ENCODE measurements at regions not wholly inside any gene's neighbourhood (a gene's known extent, or its start where the extent isn't known, plus 50 kb on each side); places are given as distances from the start of the nearest gene placed in this dataset.

GRCh38 chr15:96261575-96262034 is 68.9 kb upstream of the NR2F2 start:
- H3K4me3 ChIP-seq (ENCODE audit: low read depth, low read length, poor library complexity, severe bottlenecking), result no peak overlapping the region
- ChIA-PET CTCF (no interaction called here), POLR2A (ENCODE audit: low non-redundant PET) (no interaction called here)
- BruUV-seq (replicated peaks), result no TSS peak
- no peak for DNase-seq (ENCODE audit: low spot score)
- intact Hi-C loops (cut with micrococcal nuclease; ENCODE audit: unreplicated experiment), result no loop called here
- no peak overlapping the region for H3K27ac ChIP-seq (ENCODE audit: low read depth, low read length, poor library complexity, severe bottlenecking)
- H3K4me1 ChIP-seq (ENCODE audit: insufficient read depth, low read length, poor library complexity, severe bottlenecking), result no peaks in the 10 kb centered on the region
- TF ChIP-seq, protein P1, sequence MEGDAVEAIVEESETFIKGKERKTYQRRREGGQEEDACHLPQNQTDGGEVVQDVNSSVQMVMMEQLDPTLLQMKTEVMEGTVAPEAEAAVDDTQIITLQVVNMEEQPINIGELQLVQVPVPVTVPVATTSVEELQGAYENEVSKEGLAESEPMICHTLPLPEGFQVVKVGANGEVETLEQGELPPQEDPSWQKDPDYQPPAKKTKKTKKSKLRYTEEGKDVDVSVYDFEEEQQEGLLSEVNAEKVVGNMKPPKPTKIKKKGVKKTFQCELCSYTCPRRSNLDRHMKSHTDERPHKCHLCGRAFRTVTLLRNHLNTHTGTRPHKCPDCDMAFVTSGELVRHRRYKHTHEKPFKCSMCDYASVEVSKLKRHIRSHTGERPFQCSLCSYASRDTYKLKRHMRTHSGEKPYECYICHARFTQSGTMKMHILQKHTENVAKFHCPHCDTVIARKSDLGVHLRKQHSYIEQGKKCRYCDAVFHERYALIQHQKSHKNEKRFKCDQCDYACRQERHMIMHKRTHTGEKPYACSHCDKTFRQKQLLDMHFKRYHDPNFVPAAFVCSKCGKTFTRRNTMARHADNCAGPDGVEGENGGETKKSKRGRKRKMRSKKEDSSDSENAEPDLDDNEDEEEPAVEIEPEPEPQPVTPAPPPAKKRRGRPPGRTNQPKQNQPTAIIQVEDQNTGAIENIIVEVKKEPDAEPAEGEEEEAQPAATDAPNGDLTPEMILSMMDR (conservative IDR thresholded peaks at IDR 0.05; ENCODE audit: low read depth, low read length), result no peak
- no peak for TF ChIP-seq EZH2 (IDR thresholded peaks at IDR 0.05; ENCODE audit: borderline replicate concordance, low read depth, low read length, poor library complexity, severe bottlenecking)
- no peaks in the 10 kb centered on the region for H3K36me3 ChIP-seq (ENCODE audit: insufficient read depth, low read length, poor library complexity, severe bottlenecking)
- H3K9me3 ChIP-seq (ENCODE audit: low read depth, low read length, poor library complexity, severe bottlenecking), result no peaks in the 10 kb centered on the region
- no peaks in the 10 kb centered on the region for H3K27me3 ChIP-seq (replicated peaks; ENCODE audit: insufficient read depth, low read depth, low read length, poor library complexity)

GRCh38 chr15:96262097-96262496 is 68.4 kb upstream of the NR2F2 start:
- TF ChIP-seq EZH2 (IDR thresholded peaks at IDR 0.05; ENCODE audit: borderline replicate concordance, low read depth, low read length, poor library complexity, severe bottlenecking), result no peak
- TF ChIP-seq, protein P1 (conservative IDR thresholded peaks at IDR 0.05; ENCODE audit: low read depth, low read length), result no peak
- ChIA-PET POLR2A (ENCODE audit: low non-redundant PET) (no interaction called here), CTCF (no interaction called here)
- Histone ChIP-seq H3K4me3 (ENCODE audit: low read depth, low read length, poor library complexity, severe bottlenecking) (no peak overlapping the region), H3K4me1 (ENCODE audit: insufficient read depth, low read length, poor library complexity, severe bottlenecking) (no peaks in the 10 kb centered on the region), H3K9me3 (ENCODE audit: low read depth, low read length, poor library complexity, severe bottlenecking) (no peaks in the 10 kb centered on the region), H3K27ac (ENCODE audit: low read depth, low read length, poor library complexity, severe bottlenecking) (no peak overlapping the region), H3K27me3 (replicated peaks; ENCODE audit: insufficient read depth, low read depth, low read length, poor library complexity) (no peaks in the 10 kb centered on the region), H3K36me3 (ENCODE audit: insufficient read depth, low read length, poor library complexity, severe bottlenecking) (no peaks in the 10 kb centered on the region)
- BruUV-seq (replicated peaks), result no TSS peak
- intact Hi-C loops (cut with micrococcal nuclease; ENCODE audit: unreplicated experiment), result no loop called here
- DNase-seq (ENCODE audit: low spot score), result no peak

DNA sequence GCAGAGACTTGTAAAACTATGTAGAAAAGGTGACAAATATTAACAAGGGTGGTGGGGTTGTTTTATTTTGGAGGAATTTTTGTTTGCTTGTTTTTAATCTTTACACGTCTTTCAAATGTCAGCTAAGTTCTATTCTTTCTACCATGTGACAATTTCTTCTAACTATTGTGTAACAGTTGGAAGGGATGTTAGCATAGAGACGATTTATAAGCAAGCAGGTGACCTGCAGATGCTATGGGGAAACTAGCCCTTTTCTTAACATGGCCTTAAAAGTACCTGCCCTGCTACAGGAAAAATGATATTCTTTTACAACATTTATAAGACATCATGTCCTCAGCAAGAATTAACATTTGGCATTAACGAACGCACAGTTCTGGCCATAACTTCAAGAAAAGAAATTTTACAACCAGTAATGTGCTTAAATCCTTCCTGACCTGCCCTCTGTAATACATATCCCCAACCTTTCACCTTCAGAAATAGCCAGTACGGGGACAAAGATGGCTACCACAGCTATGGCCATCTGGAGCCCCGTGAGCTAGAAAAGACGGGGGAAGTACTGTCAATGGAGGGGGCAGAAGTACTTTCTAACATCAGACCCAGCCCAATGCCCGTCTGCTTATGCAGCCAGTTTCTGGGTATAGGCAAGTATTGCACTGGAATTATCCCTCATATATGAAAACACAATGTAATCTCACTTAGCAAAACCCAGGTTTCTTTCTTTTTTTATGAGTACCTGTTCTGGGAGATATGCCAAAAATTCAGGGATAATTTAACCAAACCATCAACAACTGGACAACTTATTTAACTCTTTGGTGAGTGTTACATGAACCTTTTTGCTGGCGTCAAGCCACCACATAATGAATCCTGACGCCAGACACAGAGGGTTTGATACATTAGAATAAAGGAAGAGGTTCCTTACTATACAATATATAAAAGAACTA is 67.7 kb upstream of the NR2F2 start:
- no TSS peak for BruUV-seq (replicated peaks)
- intact Hi-C loops (cut with micrococcal nuclease; ENCODE audit: unreplicated experiment), result no loop called here
- no peaks in the 10 kb centered on the region for H3K9me3 ChIP-seq (ENCODE audit: low read depth, low read length, poor library complexity, severe bottlenecking)
- H3K27ac ChIP-seq (ENCODE audit: low read depth, low read length, poor library complexity, severe bottlenecking), result no peak overlapping the region
- H3K27me3 ChIP-seq (replicated peaks; ENCODE audit: insufficient read depth, low read depth, low read length, poor library complexity), result no peaks in the 10 kb centered on the region
- POLR2A ChIA-PET (ENCODE audit: low non-redundant PET), result no interaction called here
- DNase-seq (ENCODE audit: low spot score), result no peak
- CTCF ChIA-PET, result no interaction called here
- no peaks in the 10 kb centered on the region for H3K36me3 ChIP-seq (ENCODE audit: insufficient read depth, low read length, poor library complexity, severe bottlenecking)
- no peaks in the 10 kb centered on the region for H3K4me1 ChIP-seq (ENCODE audit: insufficient read depth, low read length, poor library complexity, severe bottlenecking)
- no peak for TF ChIP-seq EZH2 (IDR thresholded peaks at IDR 0.05; ENCODE audit: borderline replicate concordance, low read depth, low read length, poor library complexity, severe bottlenecking)
- TF ChIP-seq, protein P1 (conservative IDR thresholded peaks at IDR 0.05; ENCODE audit: low read depth, low read length), result no peak
- no peak overlapping the region for H3K4me3 ChIP-seq (ENCODE audit: low read depth, low read length, poor library complexity, severe bottlenecking)
